ENCODE measurements at regions not wholly inside any gene's neighbourhood (a gene's known extent, or its start where the extent isn't known, plus 50 kb on each side); places are given as distances from the start of the nearest gene placed in this dataset.

GRCh38 chr9:4933861-4934260, 51.2 kb upstream of the JAK2 start:
- TF ChIP-seq, protein P1, sequence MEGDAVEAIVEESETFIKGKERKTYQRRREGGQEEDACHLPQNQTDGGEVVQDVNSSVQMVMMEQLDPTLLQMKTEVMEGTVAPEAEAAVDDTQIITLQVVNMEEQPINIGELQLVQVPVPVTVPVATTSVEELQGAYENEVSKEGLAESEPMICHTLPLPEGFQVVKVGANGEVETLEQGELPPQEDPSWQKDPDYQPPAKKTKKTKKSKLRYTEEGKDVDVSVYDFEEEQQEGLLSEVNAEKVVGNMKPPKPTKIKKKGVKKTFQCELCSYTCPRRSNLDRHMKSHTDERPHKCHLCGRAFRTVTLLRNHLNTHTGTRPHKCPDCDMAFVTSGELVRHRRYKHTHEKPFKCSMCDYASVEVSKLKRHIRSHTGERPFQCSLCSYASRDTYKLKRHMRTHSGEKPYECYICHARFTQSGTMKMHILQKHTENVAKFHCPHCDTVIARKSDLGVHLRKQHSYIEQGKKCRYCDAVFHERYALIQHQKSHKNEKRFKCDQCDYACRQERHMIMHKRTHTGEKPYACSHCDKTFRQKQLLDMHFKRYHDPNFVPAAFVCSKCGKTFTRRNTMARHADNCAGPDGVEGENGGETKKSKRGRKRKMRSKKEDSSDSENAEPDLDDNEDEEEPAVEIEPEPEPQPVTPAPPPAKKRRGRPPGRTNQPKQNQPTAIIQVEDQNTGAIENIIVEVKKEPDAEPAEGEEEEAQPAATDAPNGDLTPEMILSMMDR (conservative IDR thresholded peaks at IDR 0.05; ENCODE audit: low read length), result no peak
- no peak for TF ChIP-seq EZH2phosphoT487 (IDR thresholded peaks at IDR 0.05; ENCODE audit: borderline replicate concordance, low read depth, low read length)
